IMR-90 (cell line): ENCODE measurements at regions not wholly inside any gene's neighbourhood (a gene's known extent, or its start where the extent isn't known, plus 50 kb on each side); places are given as distances from the start of the nearest gene placed in this dataset.
A peak's percentile ranks its signal among the peaks of the same experiment; 100 is the strongest.

Experiments used
- ATAC-seq: fragments of 200-7000 bp; cut with Tn5 transposase; 2 replicates; pipeline ENCODE4 v1.9.1; 2020; ENCODE audit warnings: low read depth, mild to moderate bottlenecking, moderate library complexity
- BruUV-seq: library from RNA; stranded (reverse); fragments of 400-500 nt; replicated peaks from 2 replicates; lab custom pipeline; 2021; lab: Mats Ljungman, UMichigan
- CTCF ChIA-PET: fragments of 300-600 bp; formaldehyde crosslinking; extraction: SDS; loops from one replicate; lab custom pipeline; 2021; ENCODE audit warnings: antibody characterized with exemption; lab: Yijun Ruan, JAX
- POLR2A ChIA-PET: fragments of 300-600 bp; sonication (Branson Sonifier 250); formaldehyde crosslinking; loops from one replicate; lab custom pipeline; 2022; ENCODE audit warnings: antibody characterized with exemption; ENCODE audit not compliant: unreplicated experiment; lab: Charles Lee
- DNase-seq: peaks from one replicate; pipeline ENCODE4 v3.0.0; 2013
- H2AFZ ChIP-seq: replicated peaks from 2 replicates; pipeline ENCODE3; 2013; ENCODE audit warnings: low read length, mild to moderate bottlenecking; ENCODE audit not compliant: poor library complexity
- H2AK5ac ChIP-seq: 2 replicates; pipeline ENCODE4 v1.6.1; 2013; ENCODE audit warnings: low read depth, low read length, inconsistent platforms
- H2AK9ac ChIP-seq: replicated peaks from 2 replicates; pipeline ENCODE3; 2013; ENCODE audit warnings: mild to moderate bottlenecking, low read depth, low read length, moderate library complexity; ENCODE audit not compliant: poor library complexity
- H2BK120ac ChIP-seq: 2 replicates; pipeline ENCODE4 v1.6.1; 2013; ENCODE audit warnings: low read depth, low read length, inconsistent platforms
- H2BK15ac ChIP-seq: 3 replicates; pipeline ENCODE4 v1.6.1; 2013; ENCODE audit warnings: low read depth, low read length, inconsistent platforms
- H2BK20ac ChIP-seq: 2 replicates; pipeline ENCODE4 v1.6.1; 2013; ENCODE audit warnings: low read depth, mild to moderate bottlenecking, inconsistent platforms, low read length, moderate library complexity
- H2BK5ac ChIP-seq: 2 replicates; pipeline ENCODE4 v1.6.1; 2013; ENCODE audit warnings: mild to moderate bottlenecking, low read depth, low read length, inconsistent platforms; ENCODE audit not compliant: poor library complexity, severe bottlenecking
- H3K14ac ChIP-seq: replicated peaks from 2 replicates; pipeline ENCODE4 v1.6.1; 2013; ENCODE audit warnings: low read depth, low read length, inconsistent platforms
- H3K18ac ChIP-seq: 2 replicates; pipeline ENCODE4 v1.6.1; 2013; ENCODE audit warnings: low read depth, low read length, control low read depth
- H3K23ac ChIP-seq: 2 replicates; pipeline ENCODE4 v1.6.1; 2013; ENCODE audit warnings: low read depth, low read length, inconsistent platforms
- H3K27ac ChIP-seq: 2 replicates; pipeline ENCODE4 v1.5.1; 2013; ENCODE audit warnings: mild to moderate bottlenecking, control low read depth, low read length; ENCODE audit not compliant: insufficient read depth
- H3K27me3 ChIP-seq: 2 replicates; pipeline ENCODE4 v1.6.1; 2013; ENCODE audit warnings: low read length; ENCODE audit not compliant: control insufficient read depth, insufficient read depth
- H3K36me3 ChIP-seq: 2 replicates; pipeline ENCODE4 v1.6.1; 2013; ENCODE audit warnings: low read length, mixed read lengths; ENCODE audit not compliant: control insufficient read depth, insufficient read depth
- H3K4ac ChIP-seq: 2 replicates; pipeline ENCODE4 v1.6.1; 2013; ENCODE audit warnings: low read depth, low read length, inconsistent platforms
- H3K4me1 ChIP-seq: 2 replicates; pipeline ENCODE4 v1.6.1; 2013; ENCODE audit warnings: low read length, mixed read lengths; ENCODE audit not compliant: control insufficient read depth, insufficient read depth
- H3K4me2 ChIP-seq: 2 replicates; pipeline ENCODE4 v1.6.1; 2013; ENCODE audit warnings: low read depth, mild to moderate bottlenecking, control low read depth, low read length, moderate library complexity
- H3K4me3 ChIP-seq: 2 replicates; pipeline ENCODE4 v1.5.1; 2013; ENCODE audit warnings: low read depth, mild to moderate bottlenecking, control low read depth, low read length, moderate library complexity; ENCODE audit not compliant: insufficient read depth
- H3K56ac ChIP-seq: 2 replicates; pipeline ENCODE4 v1.6.1; 2013; ENCODE audit warnings: low read length, inconsistent platforms; ENCODE audit not compliant: insufficient read depth; ENCODE audit errors: extremely low read depth
- H3K79me1 ChIP-seq, 2 experiments: 2 replicates each; pipeline ENCODE4 v1.6.1; 2013; ENCODE audit warnings: low read length in 2 of 2, inconsistent platforms in 1 of 2, low read depth in 1 of 2
- H3K9ac ChIP-seq: 2 replicates; pipeline ENCODE4 v1.6.1; 2013; ENCODE audit warnings: low read depth, low read length, control low read depth
- H3K9me1 ChIP-seq: 2 replicates; pipeline ENCODE4 v1.6.1; 2013; ENCODE audit warnings: low read length, inconsistent platforms; ENCODE audit not compliant: insufficient read depth
- H3K9me3 ChIP-seq: 2 replicates; pipeline ENCODE4 v1.6.1; 2013; ENCODE audit warnings: low read length; ENCODE audit not compliant: control insufficient read depth, insufficient read depth
- H4K20me1 ChIP-seq: 2 replicates; pipeline ENCODE4 v1.6.1; 2013; ENCODE audit warnings: low read length, inconsistent platforms; ENCODE audit not compliant: insufficient read depth
- H4K5ac ChIP-seq: 2 replicates; pipeline ENCODE4 v1.6.1; 2013; ENCODE audit warnings: mild to moderate bottlenecking, low read depth, low read length, control low read depth
- H4K8ac ChIP-seq, 2 experiments: 2 replicates each; pipeline ENCODE4 v1.6.1; 2013; ENCODE audit warnings: low read depth in 2 of 2, low read length in 2 of 2, control low read depth in 1 of 2, inconsistent platforms in 1 of 2
- H4K91ac ChIP-seq: 2 replicates; pipeline ENCODE4 v1.6.1; 2013; ENCODE audit warnings: low read depth, low read length, inconsistent platforms; ENCODE audit not compliant: insufficient read depth
- BHLHE40 ChIP-seq: fragments of 150-350 bp; IDR thresholded peaks from 2 replicates; pipeline ENCODE4 v1.6.1; 2016; ENCODE audit warnings: mild to moderate bottlenecking, low read depth, low read length
- CEBPB ChIP-seq: IDR thresholded peaks from 2 replicates; pipeline ENCODE4 v1.6.1; 2012; ENCODE audit warnings: low read depth, low read length, improper control_type of control experiment
- FOS ChIP-seq: fragments of 150-350 bp; IDR thresholded peaks from 2 replicates; pipeline ENCODE4 v1.6.1; 2016; ENCODE audit warnings: low read depth, low read length
- MAZ ChIP-seq: IDR thresholded peaks from 2 replicates; pipeline ENCODE4 v1.6.1; 2012; ENCODE audit warnings: low read depth, mild to moderate bottlenecking, low read length, improper control_type of control experiment, moderate library complexity, borderline replicate concordance
- RAD21 ChIP-seq: IDR thresholded peaks from 2 replicates; pipeline ENCODE4 v1.6.1; 2012; ENCODE audit warnings: low read length, improper control_type of control experiment
- WGBS, 2 experiments: methylation state at CpG; one replicate each; pipeline versions ENCODE4 v1.1.5 to v1.1.7; 2013; ENCODE audit warnings: missing lambda C conversion rate in 2 of 2; ENCODE audit not compliant: insufficient read length in 1 of 2; ENCODE audit errors: extremely low coverage in 2 of 2; 5-methylcytosine and 5-hydroxymethylcytosine counted together
- dilution Hi-C: fragments of 300-500 bp; cut with HindIII; formaldehyde crosslinking; loops from one replicate; pipeline ENCODE4 v1.14.3; 2018; ENCODE audit warnings: low sequenced_read_pairs; ENCODE audit not compliant: unreplicated experiment
- in situ Hi-C: fragments of 300-500 bp; cut with MboI; formaldehyde crosslinking; loops from 3 replicates; pipeline ENCODE4 v1.14.3; 2019; ENCODE audit warnings: low sequenced_read_pairs, inconsistent platforms, mixed read lengths
- intact Hi-C: fragments of 100-400 bp; cut with micrococcal nuclease; formaldehyde crosslinking; loops from 2 replicates; pipeline ENCODE4 v1.10.0; 2022

GRCh38 chr16:24645739-24646645 is 83.5 kb upstream of the TNRC6A start:
- BruUV-seq, result no TSS peak
- Histone ChIP-seq H2BK15ac (peak overlapping the region; percentile 77; the same call in 1 of the 3 replicates), H3K9ac (peak overlapping the region; percentile 42; the same call in 1 of the 2 replicates), H3K9me3 (no peaks in the 10 kb centered on the region), H4K91ac (peak overlapping the region; percentile 91), H2AK9ac (no peak overlapping the region), H3K18ac (peak overlapping the region; percentile 91), H2AK5ac (peak overlapping the region; percentile 96), H3K23ac (peak overlapping the region; percentile 45; the same call in 1 of the 2 replicates), H3K4me3 (no peak overlapping the region), H4K5ac (peak overlapping the region; percentile 78; the same call in 1 of the 2 replicates), H3K4me1 (peaks cover 4% of the 10 kb centered on the region), H3K56ac (peak overlapping the region; percentile 70; the same call in 1 of the 2 replicates), H3K9me1 (no peaks in the 10 kb centered on the region), H3K36me3 (no peaks in the 10 kb centered on the region), H2BK5ac (peak overlapping the region; percentile 99), H3K4ac (peak overlapping the region; percentile 99), H3K79me1 (no peaks in the 10 kb centered on the region), H2BK120ac (peak overlapping the region; percentile 99), H3K27ac (peak overlapping the region; percentile 98), H2BK20ac (peak overlapping the region; percentile 100), H3K27me3 (no peaks in the 10 kb centered on the region), H4K8ac (peak overlapping the region; percentile 39 to 94; a peak in 3 of 4 replicates), H3K4me2 (peak overlapping the region; percentile 51; the same call in 1 of the 2 replicates), H4K20me1 (no peaks in the 10 kb centered on the region), H3K14ac (peak overlapping the region; percentile 80), H2AFZ (no peak overlapping the region)
- ATAC-seq, result peak; percentile 95
- dilution Hi-C loops, result no loop called here
- CTCF ChIA-PET, result interaction anchor here (1.0 kb wide), 1 partner anchor 47 kb away, joined by 3 read pairs; no protein-coding TSS in a partner anchor
- intact Hi-C loops, result loop anchor here (1.0 to 5.0 kb wide), 4 partner anchors 10 to 55 kb away; no protein-coding TSS in a partner anchor
- in situ Hi-C loops, result no loop called here
- TF ChIP-seq CEBPB, result peak; percentile 99
- TF ChIP-seq FOS, result peak; percentile 98
- TF ChIP-seq BHLHE40, result peak; percentile 56; the same call in 1 of the 2 replicates
- peak; percentile 15; the same call in 1 of the 2 replicates for TF ChIP-seq RAD21
- TF ChIP-seq MAZ, result no peak
- POLR2A ChIA-PET, result no interaction called here
- WGBS, 2 experiments, result no CpG with 5 or more reads among the region's 5 CpGs
- peak; percentile 100 for DNase-seq
